Esophagus squamous epithelium (tissue), 4 donors: ENCODE measurements at regions not wholly inside any gene's neighbourhood (a gene's known extent, or its start where the extent isn't known, plus 50 kb on each side); places are given as distances from the start of the nearest gene placed in this dataset.

Source experiments
- POLR2A ChIP-seq, 4 donors: fragments of 450-650 bp; IDR thresholded peaks; one replicate each; pipeline ENCODE4 v1.6.1; 2017; ENCODE audit warnings: antibody characterized with exemption in 4 of 4, mild to moderate bottlenecking in 4 of 4, moderate library complexity in 3 of 4
- TF ChIP-seq, protein P1 (sequence below), 6 experiments: fragments of 450-650 bp in 4 of 6; fragments of 200-600 bp in 2 of 6; sonication (generic) in 2 of 6; IDR thresholded peaks; one replicate each; pipeline ENCODE4 v1.5.1; 2016 to 2019; ENCODE audit warnings: antibody characterized with exemption in 6 of 6, mild to moderate bottlenecking in 4 of 6, moderate library complexity in 4 of 6

DNA sequence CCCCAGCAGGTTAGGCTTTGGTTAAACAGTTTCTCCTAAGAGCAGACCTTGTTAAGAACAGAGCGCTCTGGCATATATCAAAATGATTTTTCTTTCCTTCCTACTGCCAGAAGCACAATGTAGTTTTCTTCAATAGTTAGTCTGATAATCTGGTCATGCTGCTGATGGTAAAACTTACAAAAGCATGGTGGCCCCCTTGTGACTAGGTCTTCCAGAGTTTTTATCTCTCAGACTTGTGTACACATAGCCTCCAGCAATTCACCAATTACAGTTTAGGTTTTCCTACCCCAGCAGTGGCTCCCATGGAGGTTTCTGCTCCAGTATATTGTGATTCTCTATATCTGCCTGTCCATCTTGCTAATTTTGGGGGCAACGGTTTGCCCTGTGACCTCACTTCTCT is 73.3 kb upstream of the DPH5 start:
- TF ChIP-seq, protein P1, sequence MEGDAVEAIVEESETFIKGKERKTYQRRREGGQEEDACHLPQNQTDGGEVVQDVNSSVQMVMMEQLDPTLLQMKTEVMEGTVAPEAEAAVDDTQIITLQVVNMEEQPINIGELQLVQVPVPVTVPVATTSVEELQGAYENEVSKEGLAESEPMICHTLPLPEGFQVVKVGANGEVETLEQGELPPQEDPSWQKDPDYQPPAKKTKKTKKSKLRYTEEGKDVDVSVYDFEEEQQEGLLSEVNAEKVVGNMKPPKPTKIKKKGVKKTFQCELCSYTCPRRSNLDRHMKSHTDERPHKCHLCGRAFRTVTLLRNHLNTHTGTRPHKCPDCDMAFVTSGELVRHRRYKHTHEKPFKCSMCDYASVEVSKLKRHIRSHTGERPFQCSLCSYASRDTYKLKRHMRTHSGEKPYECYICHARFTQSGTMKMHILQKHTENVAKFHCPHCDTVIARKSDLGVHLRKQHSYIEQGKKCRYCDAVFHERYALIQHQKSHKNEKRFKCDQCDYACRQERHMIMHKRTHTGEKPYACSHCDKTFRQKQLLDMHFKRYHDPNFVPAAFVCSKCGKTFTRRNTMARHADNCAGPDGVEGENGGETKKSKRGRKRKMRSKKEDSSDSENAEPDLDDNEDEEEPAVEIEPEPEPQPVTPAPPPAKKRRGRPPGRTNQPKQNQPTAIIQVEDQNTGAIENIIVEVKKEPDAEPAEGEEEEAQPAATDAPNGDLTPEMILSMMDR (IDR thresholded peaks at IDR 0.05): no peak
- no peak for TF ChIP-seq POLR2A (IDR thresholded peaks at IDR 0.05)
